SK-N-DZ (cell line): ENCODE measurements at regions not wholly inside any gene's neighbourhood (a gene's known extent, or its start where the extent isn't known, plus 50 kb on each side); places are given as distances from the start of the nearest gene placed in this dataset.
"Not testable (repeated sequence)": the region's sequence is repeated elsewhere in the genome, so short reads cannot be mapped to it uniquely, and the experiment has no call there.

Experiments used
- DNase-seq: peaks from one replicate; pipeline ENCODE4 v3.0.0-alpha.2; 2015; ENCODE audit warnings: low spot score

DNA sequence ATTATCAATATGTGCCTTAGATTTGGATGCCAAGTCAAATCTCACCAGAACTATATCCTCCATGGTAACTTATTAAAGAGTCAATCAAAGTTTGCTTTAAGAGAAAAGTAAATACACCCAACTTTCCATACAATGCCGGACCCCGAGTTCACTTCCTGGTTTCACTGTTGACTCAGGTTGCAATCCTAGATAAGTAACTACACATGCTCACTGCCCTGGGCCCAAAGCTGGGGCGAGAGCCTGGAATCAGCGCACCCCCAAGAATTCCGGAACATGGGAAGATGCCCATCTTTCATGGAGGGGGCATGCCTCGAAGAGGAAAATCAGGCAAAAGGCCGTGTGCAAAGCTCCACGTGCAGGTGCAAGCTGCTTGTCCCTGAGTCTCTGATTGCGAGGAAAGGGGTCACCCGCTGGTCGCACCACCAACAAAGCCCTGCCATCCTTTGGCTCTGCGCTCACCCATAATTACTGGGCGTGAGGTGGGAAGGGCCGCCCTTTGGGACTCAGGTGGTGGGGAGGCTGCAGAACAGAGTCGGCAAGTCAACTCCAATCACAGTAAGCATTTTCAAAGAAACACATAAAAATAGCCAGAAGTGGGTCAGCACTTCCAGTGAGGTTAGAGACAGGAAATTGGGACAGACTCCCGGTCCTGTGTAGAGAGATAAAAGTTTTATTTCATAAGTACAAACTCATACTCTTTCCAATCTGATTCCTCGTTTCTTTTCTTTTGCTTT lies 167.7 kb downstream of the TOMM20 start:
- DNase-seq, result no peak

DNA sequence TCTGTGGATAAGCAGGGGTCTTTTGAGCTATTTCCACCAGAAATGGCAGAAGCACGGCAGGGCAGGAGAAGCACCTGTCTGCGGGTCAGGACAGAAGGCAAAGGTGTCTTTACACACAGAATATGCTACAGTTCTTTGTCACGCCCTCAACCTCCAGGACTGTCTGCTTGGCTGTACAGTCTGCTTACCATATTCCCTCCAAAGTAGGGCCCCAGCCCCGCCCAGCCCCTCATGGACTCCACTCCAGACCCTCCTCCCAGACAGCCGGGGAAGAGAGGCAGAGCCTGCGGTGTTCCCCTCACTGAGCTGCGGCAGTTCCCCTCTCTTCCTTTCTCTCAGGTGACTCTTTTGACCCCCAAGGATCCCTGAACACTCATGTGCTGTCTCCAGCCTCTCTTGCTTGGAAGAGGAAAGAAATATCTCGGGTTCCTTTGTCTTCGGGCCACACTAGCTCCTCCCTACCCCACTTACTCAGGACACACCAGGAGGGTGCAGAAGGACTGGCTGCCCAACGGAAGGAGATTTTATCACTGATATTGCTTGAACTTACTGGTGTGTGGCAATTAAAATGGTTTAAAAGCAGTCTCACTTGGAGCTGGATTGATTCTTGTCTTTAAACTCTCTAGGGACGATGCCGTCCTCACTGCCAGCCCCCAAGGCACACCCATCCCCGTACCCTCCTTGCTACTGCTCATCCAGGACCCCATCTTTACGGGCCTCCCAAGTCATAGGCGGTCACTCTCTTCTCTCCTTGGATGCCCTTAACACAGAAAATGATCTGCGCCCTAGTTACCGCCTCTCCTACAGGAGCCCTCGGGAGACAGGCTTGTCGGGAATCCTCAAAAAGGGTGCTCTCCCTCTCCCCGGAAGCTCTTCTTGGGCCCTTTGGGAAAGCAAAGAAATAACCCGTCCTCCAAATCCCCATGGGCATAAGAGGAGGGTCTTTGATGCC lies 169.7 kb downstream of the TOMM20 start:
- no peak for DNase-seq

DNA sequence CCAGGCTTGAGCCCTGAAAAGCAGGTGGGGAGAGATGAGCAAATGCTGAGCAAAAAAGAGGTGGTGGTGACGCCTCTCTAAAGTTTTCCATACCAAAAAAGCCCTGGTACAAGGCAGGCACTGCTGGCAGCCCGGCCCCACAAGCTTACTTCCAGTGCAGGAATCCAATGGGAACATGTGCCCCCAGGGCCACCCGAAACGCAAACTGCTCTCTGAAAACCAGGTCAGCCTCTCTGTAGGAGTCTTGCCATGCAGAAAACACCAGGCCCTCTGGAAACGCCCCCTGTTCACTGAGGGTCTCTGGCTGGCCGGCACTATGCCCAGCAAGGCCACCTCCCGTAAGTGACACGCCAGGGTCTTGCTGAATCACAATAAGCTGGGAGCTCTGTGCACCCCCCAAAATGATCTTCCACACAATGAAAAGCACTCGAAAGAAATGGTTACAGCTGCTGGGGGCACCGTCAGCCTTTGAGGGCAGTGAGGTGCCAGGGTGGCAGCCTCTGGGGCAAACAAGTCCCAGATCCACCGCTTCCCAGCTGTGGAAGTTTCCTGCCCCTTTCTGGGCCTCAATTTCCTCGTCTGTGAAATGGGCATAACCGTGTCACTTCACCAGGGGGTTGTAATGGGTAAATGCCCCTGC lies 170.5 kb downstream of the TOMM20 start:
- DNase-seq, result no peak

DNA sequence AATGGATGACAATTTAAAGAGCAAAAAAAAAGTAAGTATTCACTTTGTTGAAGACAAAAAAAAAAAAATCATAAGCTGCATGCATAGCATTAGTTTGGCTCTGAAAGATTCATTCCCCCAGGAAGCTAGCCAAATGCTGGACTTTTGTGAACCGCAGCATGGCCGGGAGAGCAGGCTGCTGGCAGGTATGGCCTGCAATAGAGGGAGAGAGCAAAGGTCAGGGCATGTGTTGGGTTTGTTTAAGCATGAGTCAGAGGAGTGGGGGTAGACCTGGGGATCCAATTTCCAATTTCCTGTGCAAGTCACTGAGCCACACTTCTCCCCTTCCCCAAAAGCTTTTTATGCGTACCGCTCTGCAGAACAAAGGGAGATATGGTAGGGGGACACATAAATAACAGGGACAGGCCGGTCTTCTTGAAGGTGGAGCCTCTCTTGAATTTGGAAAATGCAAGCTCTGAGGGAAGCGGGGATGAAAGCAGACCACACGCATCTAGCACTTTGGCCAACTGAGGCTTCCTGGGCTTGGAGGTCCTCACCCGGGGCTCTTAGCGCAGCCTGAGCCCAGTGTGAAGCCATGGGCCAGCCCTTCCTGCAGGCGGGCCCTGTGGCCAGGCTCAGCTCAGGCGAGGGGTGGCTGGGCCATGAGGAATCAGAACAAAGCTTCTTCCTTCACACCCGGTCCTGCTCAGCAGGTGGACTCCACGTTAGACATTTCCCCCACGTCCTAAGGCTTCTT lies 171.1 kb downstream of the TOMM20 start:
- no peak for DNase-seq

DNA sequence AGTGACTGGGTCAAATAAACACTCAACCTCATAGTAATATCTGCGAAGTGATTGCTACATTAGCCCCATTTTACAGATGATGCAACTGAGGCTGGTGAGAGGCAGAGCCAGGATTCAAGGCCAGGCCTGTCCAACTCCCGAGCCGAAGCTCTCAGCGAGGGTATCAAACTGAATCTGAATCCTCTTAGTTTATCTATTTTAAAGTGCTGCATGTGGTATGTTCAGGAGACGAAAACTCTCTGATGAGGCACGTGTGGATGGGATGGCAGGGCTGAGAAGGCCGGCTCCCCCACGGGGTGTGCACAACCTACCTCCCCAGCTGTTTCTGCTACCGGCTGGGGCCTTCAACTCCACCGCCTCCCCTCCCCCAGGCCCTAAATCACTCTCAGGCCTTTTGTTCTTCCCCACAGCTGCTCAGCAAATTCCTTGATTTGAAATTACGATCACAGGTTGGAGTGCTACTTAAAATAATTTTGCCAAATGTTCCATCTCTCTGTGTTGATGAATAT lies 171.8 kb downstream of the TOMM20 start:
- no peak for DNase-seq

DNA sequence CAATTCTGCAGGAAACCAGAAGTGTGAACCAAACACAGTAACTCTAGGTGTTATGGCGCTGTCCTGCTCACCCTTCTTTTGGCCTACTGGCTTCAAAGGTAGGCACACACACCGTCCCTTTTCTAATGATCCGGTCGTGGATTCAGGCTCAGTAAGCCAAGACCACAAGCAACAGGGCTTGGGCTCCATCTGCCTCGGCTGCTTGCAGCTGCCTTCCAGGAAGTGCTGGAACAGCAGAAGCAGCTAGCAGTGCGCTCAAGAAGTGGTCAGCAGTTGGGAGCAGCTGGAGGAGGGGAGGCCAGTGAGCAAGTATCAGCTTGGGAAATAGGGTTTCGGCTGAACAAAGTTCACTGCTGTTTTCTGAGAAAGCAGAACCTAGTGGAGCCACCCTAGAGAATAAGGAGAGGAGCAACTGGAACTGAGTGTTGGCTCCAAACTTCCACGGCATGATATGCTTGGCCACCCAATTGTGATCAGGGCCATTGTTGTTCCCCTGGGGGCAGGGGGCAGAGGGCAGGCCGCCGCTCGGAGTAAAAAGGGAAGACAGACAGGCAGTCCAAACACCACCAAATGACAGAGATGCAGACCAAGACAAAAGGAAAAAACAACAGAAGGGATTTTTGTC lies 173.4 kb downstream of the TOMM20 start:
- DNase-seq, result no peak

DNA sequence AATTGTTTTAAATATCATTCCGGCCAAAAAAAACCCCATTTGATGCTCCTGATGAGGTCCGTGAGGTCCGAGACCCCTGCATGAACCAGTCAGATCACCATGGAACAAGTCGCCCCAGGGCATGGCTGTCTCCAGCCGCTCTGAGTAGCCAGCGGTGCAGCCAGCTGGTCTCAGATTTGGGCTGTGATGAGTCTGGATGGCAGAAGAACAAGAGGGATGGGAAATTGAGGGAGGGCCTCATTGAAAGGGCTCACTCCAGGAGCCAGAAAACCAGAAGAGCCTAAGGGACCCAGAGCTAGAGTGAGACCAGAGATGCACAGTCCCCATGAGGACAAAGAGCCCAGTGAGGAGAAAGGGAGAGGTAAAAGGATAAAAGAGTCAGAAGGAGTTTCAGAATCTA lies 174.0 kb downstream of the TOMM20 start:
- no peak for DNase-seq

DNA sequence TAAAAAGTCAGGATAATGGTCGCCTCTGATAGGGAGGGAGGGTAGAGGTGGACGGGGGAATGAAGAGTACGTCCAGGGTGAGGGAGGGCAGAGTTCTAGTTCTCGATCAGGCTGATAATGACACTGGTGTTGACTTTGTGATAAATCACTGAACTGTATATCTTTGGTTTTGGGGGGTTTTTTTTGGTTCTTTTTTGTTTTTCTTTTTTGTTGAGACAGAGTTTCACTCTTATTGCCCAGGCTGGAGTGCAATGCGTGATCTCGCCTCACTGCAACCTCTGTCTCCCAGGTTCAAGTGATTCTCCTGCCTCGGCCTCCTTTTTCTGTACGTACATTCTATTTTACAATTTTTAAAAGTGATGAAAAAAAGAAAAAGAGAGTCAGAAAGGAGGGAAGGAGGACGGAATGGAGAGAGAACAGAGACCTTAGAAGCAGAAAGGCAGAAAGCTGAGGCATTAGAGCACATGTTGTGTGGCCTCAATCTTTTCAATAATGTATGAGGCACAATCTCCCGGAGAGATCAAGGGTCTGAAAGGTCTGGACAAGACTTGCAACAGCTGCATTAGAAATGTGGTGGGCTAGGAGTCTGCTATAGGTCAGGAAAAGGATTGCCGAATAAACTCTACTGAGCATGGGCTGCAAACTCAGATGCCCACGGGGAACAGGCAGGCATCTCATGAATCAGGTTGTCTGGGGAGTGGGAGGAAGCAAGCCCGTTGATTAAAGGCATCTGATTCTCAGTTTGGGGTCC lies 174.8 kb downstream of the TOMM20 start:
- no peak for DNase-seq

DNA sequence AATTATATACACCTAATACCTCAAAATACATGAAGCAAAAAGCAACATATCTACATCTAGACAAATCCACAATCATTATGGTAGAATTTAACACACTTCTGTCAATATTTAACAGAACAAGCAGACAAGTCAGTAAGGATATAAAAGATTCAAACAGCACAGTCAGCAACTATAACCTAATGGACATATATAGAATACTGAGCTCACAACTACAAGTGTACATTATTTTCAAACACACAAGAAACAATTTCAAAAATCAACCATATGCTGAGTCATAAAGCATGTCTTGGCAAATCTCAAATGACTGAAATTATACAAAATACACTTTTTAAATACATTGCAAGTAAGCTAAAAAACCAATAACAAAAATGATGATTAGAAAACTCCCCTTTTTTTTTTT lies 178.0 kb downstream of the TOMM20 start:
- DNase-seq, result no peak

DNA sequence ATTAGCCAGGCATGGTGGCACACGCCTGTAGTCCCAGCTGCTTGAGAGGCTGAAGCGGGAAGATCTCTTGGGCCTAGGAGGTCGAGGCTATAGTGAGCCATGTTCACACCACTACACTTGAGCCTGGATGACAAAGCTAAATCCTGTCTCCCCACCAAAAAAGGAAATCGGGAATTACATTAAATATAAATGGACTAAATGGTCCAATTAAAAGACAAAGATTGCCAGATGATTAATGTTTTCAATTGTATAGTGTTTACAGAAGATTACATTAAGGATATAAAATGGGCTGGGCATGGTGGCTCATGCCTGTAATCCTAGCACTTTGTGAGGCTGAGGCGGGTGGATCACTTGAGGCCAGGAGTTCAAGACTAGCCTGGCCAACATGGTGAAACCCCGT lies 179.1 kb downstream of the TOMM20 start:
- not testable (repeated sequence) for DNase-seq

DNA sequence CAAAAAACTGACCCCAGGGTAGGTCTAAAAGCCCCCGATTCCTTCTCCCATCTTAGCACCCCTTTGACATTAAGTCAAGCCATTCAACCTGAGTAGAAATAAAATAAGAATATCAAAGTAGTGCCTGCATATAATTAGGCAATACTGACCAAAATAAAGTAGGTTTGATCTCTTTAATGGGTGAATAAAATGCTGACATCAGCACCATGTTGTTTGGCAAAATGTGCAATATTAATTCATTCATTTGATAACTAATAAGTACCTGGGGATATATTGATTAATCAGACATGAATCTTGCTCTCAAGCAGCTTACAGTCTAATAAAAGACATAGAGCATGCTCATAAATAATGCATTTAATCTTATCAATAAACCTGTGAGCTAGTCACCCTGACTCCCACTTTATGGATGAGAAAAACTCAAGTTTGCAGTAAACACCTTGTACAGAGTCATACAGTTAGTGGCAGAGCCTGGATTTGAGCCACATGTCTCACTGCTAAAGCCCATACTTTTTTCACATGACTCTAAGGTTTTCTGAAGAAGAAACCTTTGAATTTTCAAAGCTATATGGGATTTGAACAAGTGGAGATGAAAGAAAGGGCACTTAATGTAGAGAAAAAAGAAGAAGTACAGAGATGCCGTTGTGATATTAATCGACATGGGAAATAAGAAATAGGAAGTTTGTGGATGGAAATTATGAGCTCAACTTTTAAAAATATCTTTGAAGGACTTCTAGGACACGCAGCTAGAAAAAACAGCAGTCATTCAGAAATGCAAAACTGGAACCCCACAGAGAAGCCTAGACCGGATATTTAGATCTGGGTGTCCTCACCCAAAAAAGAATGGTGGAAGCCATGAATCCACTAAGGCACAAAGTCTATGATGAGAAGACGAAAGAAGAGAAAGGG lies 183.9 kb downstream of the TOMM20 start:
- no peak for DNase-seq

DNA sequence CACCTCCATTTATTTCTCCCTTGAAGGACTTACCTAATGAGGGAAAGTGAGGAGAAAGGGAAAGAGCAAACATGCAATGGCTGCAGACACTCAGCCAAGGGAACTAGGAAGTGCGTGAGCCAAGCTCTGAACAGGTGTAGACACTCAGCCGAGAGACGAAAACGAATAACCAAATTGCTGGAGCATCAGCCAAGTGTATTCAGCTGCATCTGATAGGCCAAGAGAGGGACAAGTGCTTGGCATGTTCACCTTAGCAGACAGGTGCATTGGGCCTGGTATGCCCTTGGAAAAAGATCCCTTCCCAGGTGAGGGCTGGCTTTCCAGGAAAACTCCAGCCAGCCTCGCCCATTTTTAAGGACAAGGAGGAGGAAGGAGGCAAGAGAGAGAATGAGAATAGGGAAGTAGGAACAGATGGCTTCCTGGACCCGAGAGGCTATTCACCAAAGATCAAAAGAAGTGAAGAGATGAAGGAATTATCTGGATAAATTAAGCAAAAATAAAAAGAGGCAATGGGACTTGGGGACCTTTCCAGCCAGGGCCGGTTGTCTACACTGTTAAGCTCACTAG lies 184.7 kb downstream of the TOMM20 start:
- no peak for DNase-seq

DNA sequence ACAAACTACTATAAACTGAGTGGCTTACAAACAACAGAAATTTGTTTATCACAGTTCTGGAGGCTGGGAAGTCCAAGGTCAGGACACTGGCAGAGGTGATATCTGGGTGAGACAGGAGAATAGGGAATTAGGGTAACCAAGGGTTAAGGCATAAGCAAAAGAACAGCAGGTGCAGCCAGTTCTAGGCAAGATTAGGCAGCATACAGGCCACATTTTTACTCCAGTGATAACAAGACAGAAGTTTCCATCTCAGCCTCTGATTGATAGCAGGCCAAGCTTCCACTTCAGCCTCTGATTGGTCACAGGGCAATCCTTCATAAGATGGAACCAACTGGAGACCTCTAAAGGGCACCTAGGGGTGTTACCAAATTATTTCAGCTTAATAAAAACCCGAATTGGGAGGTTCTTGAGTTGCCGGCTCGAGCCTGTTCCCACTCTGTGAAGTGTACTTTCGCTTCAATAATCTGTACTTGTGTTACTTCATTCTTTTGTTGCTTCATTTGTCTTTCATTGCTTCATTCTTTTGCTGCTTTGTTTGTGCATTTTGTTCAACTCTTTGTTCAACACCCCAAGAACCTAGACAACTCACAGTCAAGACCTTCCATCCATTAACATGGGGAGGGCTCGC lies 185.6 kb downstream of the TOMM20 start:
- no peak for DNase-seq

DNA sequence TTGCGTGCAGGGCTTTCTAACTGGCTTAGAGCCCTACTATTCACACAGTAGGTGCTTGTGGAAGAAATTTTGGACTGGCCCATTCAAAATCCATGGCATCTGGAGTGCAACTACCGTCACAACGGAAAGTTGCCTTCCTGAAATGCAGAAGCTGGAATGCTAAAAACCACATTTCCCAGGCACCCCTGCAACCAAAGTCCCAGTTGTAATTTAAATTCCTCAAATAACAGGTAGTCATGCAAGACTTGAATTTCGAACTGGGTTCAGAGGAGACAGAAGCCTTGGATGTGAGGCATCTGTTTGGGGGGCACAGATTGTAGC lies 186.7 kb downstream of the TOMM20 start:
- DNase-seq, result no peak

DNA sequence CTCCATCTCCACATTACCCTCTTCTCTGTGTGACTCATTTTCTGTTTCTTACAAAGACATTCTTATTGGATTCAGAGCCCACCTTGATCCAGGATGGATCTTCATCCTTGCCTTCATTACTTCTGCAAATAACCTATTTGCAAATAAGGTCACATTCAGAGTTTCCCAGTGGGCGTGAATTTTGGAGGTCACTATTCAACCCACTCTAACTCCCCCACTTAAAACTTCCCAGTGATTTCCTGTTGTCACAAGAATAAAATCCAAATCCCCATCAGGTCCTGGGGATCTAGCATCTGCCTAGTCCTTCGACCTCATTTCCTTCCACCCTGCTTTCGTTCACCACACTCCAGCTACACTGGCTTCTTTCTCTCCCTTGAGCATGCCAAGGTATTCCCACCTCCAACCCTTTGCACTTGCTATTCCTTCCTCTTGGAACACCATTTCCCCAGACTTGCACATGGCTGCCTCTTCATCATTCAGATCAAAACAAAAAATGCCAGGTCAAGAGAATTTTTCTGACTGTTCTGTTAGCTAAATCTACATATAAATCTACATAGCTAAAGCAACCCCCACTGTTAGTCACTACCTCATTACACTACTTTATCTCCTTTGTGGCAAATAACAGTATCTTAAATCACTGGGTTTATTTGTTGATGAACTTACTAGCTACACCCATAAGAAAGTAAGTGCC lies 187.2 kb downstream of the TOMM20 start:
- no peak for DNase-seq

DNA sequence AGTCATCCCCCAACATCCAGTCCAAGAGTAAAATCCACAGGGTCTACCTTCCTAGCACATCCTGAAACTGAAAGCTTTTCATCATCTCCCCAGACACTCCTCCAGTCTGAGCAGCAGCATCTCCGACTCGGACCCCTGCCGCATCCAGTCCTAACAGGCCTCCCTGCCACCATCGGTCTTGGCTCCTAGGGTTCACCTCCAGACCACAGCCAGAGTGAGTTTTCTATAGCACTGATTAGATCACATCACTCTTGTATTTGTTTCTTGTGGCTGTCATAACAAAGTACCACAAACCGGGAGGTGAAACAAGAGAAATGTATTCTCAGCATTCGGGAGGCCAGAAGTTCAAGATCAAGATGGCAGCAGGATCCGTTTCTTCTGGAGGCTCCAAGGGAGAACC lies 187.8 kb downstream of the TOMM20 start:
- DNase-seq, result no peak

DNA sequence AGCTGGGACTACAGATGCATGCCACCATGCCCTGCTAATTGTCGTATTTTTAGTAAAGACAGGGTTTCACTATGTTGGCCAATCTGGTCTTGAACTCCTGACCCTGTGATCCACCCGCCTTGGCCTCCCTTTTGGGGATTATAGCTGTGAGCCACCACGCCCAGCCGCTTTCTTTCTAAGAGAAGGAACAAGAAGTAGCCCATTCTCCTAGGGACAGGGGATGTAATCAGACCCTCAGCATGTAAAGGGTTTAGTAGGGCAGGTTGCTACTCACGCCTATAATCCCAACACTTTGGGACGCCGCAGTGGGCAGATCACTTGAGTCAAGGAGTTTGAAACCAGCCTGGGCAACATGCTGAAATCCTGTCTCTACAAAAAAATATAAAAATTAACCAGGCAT lies 189.7 kb downstream of the TOMM20 start:
- no peak for DNase-seq

DNA sequence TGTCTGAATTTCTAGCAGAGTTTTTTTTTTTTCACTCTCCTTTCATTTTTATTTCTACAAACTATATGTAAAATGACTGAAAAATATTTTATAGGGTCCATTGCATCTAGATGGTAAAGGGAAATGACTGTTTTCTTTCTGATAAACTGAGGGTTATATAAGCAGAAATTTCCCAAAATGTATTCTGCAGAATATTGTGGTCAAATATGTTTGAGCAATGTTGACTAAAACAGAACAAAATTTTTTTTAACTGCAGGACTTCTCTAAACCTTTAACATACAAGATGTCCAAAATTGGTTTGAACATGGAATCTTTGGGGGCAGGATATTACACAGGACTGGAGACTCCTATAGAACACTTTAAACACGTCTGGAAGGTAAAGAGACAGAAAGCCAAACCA lies 190.5 kb downstream of the TOMM20 start:
- no peak for DNase-seq
